HEK293T (cell line): ENCODE measurements at regions not wholly inside any gene's neighbourhood (a gene's known extent, or its start where the extent isn't known, plus 50 kb on each side); places are given as distances from the start of the nearest gene placed in this dataset.

ENCODE experiments used
- ARNT ChIP-seq: fragments of 450-650 bp; IDR thresholded peaks from 2 replicates; pipeline ENCODE4 v1.6.1; 2017; ENCODE audit warnings: mild to moderate bottlenecking
- BHLHE40 ChIP-seq: fragments of 450-650 bp; IDR thresholded peaks from 2 replicates; pipeline ENCODE4 v1.6.1; 2016; ENCODE audit warnings: mild to moderate bottlenecking, moderate library complexity, borderline replicate concordance
- CTBP1 ChIP-seq: fragments of 450-650 bp; IDR thresholded peaks from 2 replicates; pipeline ENCODE4 v1.6.1; 2016; ENCODE audit warnings: borderline replicate concordance
- FOXK2 ChIP-seq: fragments of 450-650 bp; IDR thresholded peaks from 2 replicates; pipeline ENCODE4 v1.6.1; 2016; ENCODE audit warnings: mild to moderate bottlenecking
- NFRKB ChIP-seq: fragments of 450-650 bp; IDR thresholded peaks from 2 replicates; pipeline ENCODE4 v1.6.1; 2016; ENCODE audit warnings: mild to moderate bottlenecking, moderate library complexity
- ZNF384 ChIP-seq: fragments of 450-650 bp; IDR thresholded peaks from 2 replicates; pipeline ENCODE4 v1.6.1; 2016

GRCh38 chr4:62302710-62303109, 1102.6 kb downstream of the ADGRL3 start:
- TF ChIP-seq BHLHE40 (no peak), ARNT (no peak), ZNF384 (no peak), CTBP1 (no peak), NFRKB (no peak), FOXK2 (no peak)
